Lower leg skin (tissue), 3 donors: ENCODE measurements at regions not wholly inside any gene's neighbourhood (a gene's known extent, or its start where the extent isn't known, plus 50 kb on each side); places are given as distances from the start of the nearest gene placed in this dataset.

Experiments
- POLR2A ChIP-seq, 2 donors: fragments of 450-650 bp; IDR thresholded peaks; one replicate each; pipeline ENCODE4 v1.6.1; 2016 to 2017; ENCODE audit warnings: antibody characterized with exemption in 2 of 2, mild to moderate bottlenecking in 1 of 2, moderate library complexity in 1 of 2
- TF ChIP-seq, protein P1 (sequence below), 3 donors: fragments of 450-650 bp; IDR thresholded peaks; one replicate each; pipeline ENCODE4 v1.5.1; 2016; ENCODE audit warnings: antibody characterized with exemption in 3 of 3, mild to moderate bottlenecking in 3 of 3, moderate library complexity in 2 of 3

- TF ChIP-seq, protein P1, sequence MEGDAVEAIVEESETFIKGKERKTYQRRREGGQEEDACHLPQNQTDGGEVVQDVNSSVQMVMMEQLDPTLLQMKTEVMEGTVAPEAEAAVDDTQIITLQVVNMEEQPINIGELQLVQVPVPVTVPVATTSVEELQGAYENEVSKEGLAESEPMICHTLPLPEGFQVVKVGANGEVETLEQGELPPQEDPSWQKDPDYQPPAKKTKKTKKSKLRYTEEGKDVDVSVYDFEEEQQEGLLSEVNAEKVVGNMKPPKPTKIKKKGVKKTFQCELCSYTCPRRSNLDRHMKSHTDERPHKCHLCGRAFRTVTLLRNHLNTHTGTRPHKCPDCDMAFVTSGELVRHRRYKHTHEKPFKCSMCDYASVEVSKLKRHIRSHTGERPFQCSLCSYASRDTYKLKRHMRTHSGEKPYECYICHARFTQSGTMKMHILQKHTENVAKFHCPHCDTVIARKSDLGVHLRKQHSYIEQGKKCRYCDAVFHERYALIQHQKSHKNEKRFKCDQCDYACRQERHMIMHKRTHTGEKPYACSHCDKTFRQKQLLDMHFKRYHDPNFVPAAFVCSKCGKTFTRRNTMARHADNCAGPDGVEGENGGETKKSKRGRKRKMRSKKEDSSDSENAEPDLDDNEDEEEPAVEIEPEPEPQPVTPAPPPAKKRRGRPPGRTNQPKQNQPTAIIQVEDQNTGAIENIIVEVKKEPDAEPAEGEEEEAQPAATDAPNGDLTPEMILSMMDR (IDR thresholded peaks at IDR 0.05), result no peak
- TF ChIP-seq POLR2A (IDR thresholded peaks at IDR 0.05), result no peak
These were observed 191.7 kb upstream of the KLF6 start for GRCh38 chr10:3976718-3977117.
